NCI-H2196 treated with DMSO at 0.1 percent for 48 hours (cell line): ENCODE measurements at regions not wholly inside any gene's neighbourhood (a gene's known extent, or its start where the extent isn't known, plus 50 kb on each side); places are given as distances from the start of the nearest gene placed in this dataset.

Source experiments
- DNase-seq: peaks from one replicate; lab custom pipeline; 2025; ENCODE audit not compliant: unreplicated experiment; lab: John Stamatoyannopoulos, UW

GRCh38 chr2:88832311-88832991 is 141.0 kb downstream of the RPIA start:
- DNase-seq: no peak

- no peak for DNase-seq
Measured at GRCh38 chr2:88832992-88833389, 141.5 kb downstream of the RPIA start.

GRCh38 chr2:88834376-88834775 is 142.9 kb downstream of the RPIA start:
- DNase-seq: no peak

GRCh38 chr2:88834866-88835265 is 143.4 kb downstream of the RPIA start:
- DNase-seq: no peak

GRCh38 chr2:88835726-88836125 is 144.3 kb downstream of the RPIA start:
- DNase-seq: no peak

- no peak for DNase-seq
Measured at GRCh38 chr2:88836351-88836750, 144.9 kb downstream of the RPIA start.

GRCh38 chr2:88837511-88838160 is 146.2 kb downstream of the RPIA start:
- DNase-seq: no peak

- DNase-seq: no peak
Measured at GRCh38 chr2:88838165-88838635, 146.7 kb downstream of the RPIA start.

GRCh38 chr2:88841224-88841929 is 149.9 kb downstream of the RPIA start:
- no peak for DNase-seq

- no peak for DNase-seq
Measured at GRCh38 chr2:88842656-88843460, 151.4 kb downstream of the RPIA start.

- DNase-seq: no peak
Measured at GRCh38 chr2:88843651-88844050, 152.2 kb downstream of the RPIA start.

GRCh38 chr2:88844960-88845359 is 153.5 kb downstream of the RPIA start:
- no peak for DNase-seq

- no peak for DNase-seq
Measured at GRCh38 chr2:88845772-88846661, 154.5 kb downstream of the RPIA start.

GRCh38 chr2:88852753-88853402 is 161.4 kb downstream of the RPIA start:
- DNase-seq: no peak

- no peak for DNase-seq
Measured at GRCh38 chr2:88853403-88853790, 161.9 kb downstream of the RPIA start.

- DNase-seq: no peak
Measured at GRCh38 chr2:88854528-88854927, 163.1 kb downstream of the RPIA start.

GRCh38 chr2:88855620-88856408 is 164.3 kb downstream of the RPIA start:
- DNase-seq: no peak

- DNase-seq: no peak
Measured at GRCh38 chr2:88856409-88857135, 165.1 kb downstream of the RPIA start.
